ENCODE measurements at regions not wholly inside any gene's neighbourhood (a gene's known extent, or its start where the extent isn't known, plus 50 kb on each side); places are given as distances from the start of the nearest gene placed in this dataset.

GRCh38 chr6:56349194-56349593 lies 101.8 kb upstream of the COL21A1 start:
- no peak for TF ChIP-seq EZH2 (IDR thresholded peaks at IDR 0.05; ENCODE audit: borderline replicate concordance, low read depth, low read length, severe bottlenecking)
- TF ChIP-seq, protein P1, sequence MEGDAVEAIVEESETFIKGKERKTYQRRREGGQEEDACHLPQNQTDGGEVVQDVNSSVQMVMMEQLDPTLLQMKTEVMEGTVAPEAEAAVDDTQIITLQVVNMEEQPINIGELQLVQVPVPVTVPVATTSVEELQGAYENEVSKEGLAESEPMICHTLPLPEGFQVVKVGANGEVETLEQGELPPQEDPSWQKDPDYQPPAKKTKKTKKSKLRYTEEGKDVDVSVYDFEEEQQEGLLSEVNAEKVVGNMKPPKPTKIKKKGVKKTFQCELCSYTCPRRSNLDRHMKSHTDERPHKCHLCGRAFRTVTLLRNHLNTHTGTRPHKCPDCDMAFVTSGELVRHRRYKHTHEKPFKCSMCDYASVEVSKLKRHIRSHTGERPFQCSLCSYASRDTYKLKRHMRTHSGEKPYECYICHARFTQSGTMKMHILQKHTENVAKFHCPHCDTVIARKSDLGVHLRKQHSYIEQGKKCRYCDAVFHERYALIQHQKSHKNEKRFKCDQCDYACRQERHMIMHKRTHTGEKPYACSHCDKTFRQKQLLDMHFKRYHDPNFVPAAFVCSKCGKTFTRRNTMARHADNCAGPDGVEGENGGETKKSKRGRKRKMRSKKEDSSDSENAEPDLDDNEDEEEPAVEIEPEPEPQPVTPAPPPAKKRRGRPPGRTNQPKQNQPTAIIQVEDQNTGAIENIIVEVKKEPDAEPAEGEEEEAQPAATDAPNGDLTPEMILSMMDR (IDR thresholded peaks at IDR 0.05; ENCODE audit: borderline replicate concordance, extremely low read depth, low read length, poor library complexity, severe bottlenecking), result no peak
